Ovary (tissue), 3 donors: ENCODE measurements at regions not wholly inside any gene's neighbourhood (a gene's known extent, or its start where the extent isn't known, plus 50 kb on each side); places are given as distances from the start of the nearest gene placed in this dataset.

ENCODE experiments used
- EP300 ChIP-seq: sonication (generic); formaldehyde crosslinking; IDR thresholded peaks from one replicate; pipeline ENCODE4 v1.6.1; 2017; ENCODE audit warnings: antibody characterized with exemption
- POLR2A ChIP-seq: fragments of 450-650 bp; IDR thresholded peaks from one replicate; pipeline ENCODE4 v1.6.1; 2017; ENCODE audit warnings: antibody characterized with exemption, mild to moderate bottlenecking, moderate library complexity
- TF ChIP-seq, protein P1 (sequence below), 3 donors: fragments of 450-650 bp in 2 of 3; fragments of 200-600 bp in 1 of 3; IDR thresholded peaks; one replicate each; pipeline versions ENCODE4 v1.5.1 to v1.8.0; 2016 to 2022; ENCODE audit warnings: antibody characterized with exemption in 3 of 3, mild to moderate bottlenecking in 1 of 3
- donor health status: DM: no; HTN: no; CAD: no.

DNA sequence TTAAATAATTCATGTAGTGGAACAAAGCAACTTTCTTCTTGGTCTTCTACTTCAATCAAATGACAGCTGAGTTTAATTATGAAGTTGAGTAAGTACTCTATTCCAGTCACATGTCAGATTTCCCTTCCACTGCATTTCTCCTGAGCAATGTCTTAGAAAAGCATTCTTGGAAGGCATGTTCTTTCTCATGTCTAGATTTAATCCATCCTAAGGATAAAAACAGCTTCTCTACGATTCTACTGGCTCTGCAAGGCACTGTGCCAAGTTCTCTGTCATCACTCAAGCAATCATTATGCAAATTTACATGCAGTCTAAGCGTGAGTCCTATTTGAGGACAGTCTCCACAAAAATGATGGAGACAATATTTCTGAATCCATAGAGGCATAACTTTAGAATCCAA is 142.4 kb downstream of the YIPF5 start:
- TF ChIP-seq, protein P1, sequence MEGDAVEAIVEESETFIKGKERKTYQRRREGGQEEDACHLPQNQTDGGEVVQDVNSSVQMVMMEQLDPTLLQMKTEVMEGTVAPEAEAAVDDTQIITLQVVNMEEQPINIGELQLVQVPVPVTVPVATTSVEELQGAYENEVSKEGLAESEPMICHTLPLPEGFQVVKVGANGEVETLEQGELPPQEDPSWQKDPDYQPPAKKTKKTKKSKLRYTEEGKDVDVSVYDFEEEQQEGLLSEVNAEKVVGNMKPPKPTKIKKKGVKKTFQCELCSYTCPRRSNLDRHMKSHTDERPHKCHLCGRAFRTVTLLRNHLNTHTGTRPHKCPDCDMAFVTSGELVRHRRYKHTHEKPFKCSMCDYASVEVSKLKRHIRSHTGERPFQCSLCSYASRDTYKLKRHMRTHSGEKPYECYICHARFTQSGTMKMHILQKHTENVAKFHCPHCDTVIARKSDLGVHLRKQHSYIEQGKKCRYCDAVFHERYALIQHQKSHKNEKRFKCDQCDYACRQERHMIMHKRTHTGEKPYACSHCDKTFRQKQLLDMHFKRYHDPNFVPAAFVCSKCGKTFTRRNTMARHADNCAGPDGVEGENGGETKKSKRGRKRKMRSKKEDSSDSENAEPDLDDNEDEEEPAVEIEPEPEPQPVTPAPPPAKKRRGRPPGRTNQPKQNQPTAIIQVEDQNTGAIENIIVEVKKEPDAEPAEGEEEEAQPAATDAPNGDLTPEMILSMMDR (IDR thresholded peaks at IDR 0.05), result no peak
- TF ChIP-seq EP300 (no peak), POLR2A (no peak)
